HG03354 (cell line): ENCODE measurements at regions not wholly inside any gene's neighbourhood (a gene's known extent, or its start where the extent isn't known, plus 50 kb on each side); places are given as distances from the start of the nearest gene placed in this dataset.

Source experiments
- ATAC-seq: cut with Tn5 transposase; IDR thresholded peaks from one replicate; pipeline ENCODE4 v1.9.1; 2021; ENCODE audit warnings: mild to moderate bottlenecking; ENCODE audit not compliant: unreplicated experiment, poor library complexity, severe bottlenecking

DNA sequence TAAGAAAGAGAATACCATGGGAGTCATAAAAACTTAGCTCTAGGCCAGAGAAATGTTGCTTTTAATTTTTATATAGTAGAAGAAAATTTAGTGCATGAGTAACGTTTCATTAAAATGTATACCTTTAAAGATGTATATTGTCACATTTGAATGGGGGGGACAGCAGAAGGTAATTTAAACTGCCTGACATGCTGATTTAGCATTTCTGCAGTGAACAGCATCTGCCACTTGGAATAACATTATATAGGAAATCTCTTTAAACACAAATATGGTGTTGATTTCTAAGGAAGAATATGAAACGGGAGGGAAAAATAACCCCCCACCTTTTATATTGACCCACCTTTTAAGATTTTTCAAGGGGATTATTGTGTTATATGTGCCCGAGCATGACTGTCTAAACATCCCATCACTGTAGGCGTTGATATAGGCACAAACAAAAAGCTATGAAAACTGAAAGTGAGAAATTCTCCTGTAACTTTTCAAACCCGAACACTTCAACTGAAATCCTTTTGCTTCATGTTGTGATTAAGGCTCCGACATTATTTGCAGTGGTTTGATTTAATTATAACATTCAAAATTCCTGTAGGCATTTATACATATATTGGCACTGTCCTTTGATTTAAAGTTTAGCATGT is 244.7 kb upstream of the CELF2 start:
- no peak for ATAC-seq

DNA sequence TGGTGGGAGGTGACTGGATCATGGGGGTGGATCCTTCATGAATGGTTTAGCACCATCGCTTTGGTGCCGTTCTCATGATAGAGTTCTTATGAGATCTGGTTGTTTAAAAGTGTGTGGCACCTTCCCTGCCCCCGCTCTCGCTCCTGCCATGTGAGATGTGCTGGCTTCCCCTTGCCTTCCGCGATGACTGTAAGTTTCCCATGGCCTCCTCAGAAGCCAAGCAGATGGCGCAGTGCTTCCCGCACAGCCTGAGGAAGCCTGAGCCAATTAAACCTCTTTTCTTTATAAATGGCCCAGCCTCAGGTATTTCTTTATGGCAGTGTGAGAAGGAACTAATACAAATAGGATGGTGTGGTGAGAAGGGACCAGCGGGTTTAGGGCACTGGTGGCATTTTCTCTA is 243.3 kb upstream of the CELF2 start:
- no peak for ATAC-seq

DNA sequence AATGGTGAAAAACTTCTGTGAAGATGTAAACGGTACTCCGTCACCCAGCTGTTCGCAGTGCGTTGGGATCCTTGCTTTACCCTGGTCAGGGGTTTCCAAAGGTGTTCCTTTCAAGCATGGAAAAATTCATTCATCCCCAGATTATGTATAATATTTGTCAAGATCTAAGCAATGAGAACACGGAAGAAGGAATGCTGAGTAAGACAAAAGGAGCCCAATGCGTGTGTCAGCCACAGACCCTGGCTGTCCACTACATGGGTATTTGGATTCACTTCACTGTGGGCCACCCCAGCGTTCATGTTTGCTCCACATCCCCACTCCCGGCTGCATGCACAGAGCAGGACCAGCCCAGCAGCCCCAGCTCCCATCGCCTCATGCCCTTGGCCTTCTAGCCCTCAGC is 241.3 kb upstream of the CELF2 start:
- ATAC-seq: no peak

DNA sequence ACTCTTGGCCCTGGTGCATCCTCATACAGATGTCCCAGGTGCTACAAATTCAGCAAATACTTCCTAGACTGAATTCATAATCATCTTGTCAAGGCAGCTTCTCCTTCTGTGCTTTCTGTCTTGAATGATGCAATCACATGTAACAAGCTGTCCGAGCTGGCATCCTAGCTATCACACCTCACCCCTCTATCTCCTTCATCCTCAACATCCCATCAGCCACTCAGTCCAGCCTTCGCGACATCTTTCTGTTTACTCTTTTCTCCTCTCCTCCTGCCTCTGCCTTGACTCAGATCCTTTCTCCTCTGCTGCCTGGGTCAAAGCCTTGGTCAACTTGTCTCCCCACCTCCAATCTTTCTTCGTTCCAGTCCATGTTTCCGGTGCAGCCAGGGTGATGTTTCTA is 240.4 kb upstream of the CELF2 start:
- no peak for ATAC-seq

DNA sequence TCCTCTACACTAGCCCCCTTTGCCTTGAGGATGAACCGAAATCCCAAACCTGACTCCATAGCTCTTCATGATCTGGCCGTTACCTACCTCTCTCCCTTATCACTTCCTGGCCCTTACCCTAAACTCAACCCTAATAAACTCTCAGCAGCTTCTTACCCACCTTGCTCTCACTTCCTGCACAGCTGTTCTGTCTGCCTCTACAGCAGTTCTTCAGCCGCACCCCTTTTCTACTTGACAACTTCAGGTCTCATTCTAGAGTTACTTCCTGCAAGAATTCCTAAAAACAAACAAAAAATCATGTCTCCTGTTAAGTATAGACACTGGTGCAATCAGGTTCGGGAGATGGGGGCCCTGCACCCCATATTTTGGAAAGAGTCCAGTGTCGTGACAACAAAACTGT is 239.9 kb upstream of the CELF2 start:
- ATAC-seq: no peak

DNA sequence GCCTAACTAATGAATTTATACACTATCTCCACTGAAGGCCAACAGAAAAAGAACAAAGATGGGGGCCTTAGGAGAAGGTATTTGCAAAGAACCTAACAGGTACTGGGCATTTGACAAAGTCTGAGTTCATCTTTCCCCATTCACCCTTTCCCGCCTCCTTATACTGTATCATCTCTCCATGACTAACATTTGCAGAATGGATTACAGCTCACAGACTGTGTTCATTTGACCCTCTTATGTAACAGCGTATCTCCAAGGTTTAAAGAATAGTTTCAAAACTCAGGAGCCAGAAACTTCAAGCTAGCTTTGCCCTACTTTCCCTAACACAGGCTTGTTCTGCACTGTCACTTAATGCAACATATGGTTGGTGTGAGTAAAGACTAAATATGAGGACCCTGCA is 238.7 kb upstream of the CELF2 start:
- ATAC-seq: no peak

DNA sequence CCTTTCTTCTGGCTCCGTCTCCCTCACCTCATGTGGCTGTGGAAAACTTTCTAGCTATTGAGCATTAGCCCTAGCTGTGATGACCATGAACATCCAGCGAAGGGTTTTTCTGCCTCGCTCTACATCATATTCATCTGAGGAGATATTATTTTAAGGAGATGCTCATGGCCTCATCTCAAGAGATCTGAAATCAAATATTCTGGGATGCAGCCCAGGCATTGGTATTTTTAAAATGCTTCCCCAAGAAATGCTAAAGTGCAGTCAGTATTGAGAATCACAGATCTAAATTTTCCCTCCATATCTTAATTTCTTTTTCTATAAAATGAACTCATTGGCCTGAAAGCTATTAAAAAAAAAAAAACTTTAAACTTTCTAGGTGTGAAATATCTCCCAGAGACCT is 238.2 kb upstream of the CELF2 start:
- ATAC-seq: no peak

DNA sequence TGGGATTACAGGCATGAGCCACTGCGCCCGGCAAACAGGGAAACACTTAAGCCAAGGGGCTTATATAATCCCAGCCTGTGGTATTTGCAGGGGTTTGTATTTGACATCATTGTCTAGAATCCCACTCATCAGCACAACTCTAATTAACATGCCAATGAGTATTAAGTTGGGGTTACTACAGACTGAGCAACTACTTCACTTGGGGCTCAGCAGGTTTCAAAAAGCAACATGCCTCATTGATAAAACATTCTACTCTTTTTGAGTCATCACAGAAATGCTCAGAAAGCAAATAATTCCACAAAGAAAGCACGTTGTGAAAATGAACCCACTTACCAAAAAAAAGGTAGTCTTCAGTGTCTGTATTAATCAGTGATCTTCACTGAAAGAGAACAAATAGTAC is 236.9 kb upstream of the CELF2 start:
- ATAC-seq: no peak

DNA sequence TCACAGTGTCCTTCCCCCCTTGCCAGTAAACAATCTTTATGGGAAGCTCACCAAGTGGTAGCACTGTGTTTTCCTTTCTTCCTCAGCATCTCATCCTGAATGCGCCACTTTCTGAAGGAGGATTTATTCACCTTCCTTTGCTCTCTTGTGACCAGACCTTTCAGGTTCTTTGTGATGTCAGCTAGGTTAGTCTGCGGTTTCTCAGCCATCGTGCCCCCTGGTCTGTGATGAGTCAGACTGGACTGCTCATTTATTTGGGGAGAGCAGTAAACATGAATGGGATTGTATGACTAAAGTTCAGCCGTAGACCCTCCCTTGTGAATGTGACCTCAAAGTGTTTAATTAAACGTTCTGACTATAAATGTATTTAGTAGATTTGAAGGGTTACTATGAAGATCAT is 235.1 kb upstream of the CELF2 start:
- no peak for ATAC-seq

DNA sequence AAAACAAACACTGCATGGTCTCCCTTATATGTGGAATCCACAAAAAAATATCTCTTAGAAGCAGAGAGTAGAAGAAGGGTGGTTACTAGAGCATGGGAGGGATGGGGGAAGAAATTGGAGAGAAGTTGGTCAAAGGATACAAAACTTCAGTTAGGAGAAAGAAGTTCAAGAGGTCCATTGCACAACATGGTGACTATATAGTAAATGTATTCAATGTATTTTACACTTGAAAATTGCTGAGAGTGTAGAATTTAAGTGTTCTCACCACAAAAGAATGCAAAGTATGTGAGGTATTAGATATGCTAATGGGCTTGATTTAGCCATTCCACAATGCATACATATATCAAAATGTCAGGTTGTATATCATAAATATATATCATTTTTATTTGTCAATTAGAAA is 232.0 kb upstream of the CELF2 start:
- no peak for ATAC-seq

DNA sequence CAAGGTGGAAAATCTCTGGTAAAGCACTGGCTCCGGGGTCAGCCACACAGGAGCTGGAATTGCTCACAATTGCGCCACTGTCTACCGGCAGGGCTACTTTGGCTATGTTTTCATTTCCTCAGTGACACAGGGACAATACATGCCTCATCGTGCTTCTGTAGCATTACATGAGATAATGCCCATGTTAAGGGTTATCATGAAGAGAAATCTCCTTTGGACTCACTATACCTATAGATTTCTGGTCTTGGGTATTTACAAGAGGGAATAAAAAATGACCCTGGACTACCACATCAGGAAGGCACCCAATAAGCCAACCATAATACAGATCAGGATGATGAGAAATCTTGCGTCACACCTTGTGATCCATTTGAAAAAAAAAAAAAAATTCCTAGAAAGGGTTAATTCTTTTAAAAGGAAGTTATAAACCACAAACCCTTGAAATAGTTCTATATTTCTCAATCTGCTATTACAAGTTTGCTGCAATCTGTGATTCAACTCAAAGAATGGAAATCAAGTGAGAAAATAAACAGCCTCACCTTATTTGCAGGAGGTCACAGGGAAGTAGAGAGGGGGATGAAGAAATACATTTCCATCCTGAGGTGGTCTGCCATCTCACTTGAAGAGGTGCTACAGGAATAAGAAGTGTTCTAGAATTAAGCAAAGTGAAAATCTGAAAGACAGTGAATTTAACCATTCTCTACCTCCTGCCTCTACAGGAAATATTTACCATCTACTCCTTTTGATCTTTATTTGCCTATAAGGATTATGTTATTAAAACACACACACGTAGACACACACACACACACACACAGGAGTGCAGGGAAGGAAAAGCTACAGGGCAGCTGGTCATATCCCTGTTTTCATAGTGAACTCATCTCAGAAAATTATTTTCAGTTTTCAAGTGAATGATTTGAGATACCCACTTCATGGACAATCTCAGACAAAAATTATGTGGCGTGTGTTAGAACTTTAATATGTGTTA is 231.3 kb upstream of the CELF2 start:
- ATAC-seq: no peak

DNA sequence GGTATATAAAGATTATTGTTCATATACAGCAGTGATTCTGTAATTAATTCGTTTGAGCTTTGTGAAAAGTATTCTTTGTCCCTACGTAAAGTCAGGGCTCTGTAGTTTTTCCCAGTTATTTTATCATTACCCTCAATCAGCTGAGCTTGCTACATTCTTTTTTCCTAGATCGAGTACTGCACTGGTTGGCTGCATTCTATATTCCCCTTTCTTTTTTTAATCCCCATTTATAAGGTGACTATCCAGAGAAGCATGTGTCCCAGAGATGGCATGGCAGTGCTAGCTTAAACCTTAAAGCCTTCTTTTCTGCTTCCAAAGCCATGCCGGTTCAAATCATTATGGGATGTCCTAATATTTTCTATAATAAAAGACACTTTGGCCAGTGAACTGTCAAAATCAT is 230.1 kb upstream of the CELF2 start:
- ATAC-seq: no peak

DNA sequence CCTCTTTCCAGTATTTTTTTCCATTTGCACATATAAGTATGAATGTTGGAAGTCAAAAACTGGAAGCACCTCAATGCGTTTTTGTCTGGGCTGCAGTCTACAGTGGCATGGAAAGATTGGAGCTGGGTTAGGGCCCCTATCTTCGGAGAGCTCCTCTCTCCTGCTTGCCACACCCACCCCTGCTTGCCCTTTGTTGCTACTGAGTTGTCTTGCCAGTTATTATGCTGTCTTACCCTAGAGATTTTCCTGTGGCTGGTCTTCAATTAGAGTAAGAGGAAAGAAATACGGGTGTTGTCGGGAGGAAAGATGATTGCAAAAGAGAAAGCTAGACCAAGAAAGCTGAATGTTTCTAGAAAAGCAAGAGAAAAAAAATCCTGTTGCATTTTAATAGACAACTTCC is 228.9 kb upstream of the CELF2 start:
- ATAC-seq: no peak

DNA sequence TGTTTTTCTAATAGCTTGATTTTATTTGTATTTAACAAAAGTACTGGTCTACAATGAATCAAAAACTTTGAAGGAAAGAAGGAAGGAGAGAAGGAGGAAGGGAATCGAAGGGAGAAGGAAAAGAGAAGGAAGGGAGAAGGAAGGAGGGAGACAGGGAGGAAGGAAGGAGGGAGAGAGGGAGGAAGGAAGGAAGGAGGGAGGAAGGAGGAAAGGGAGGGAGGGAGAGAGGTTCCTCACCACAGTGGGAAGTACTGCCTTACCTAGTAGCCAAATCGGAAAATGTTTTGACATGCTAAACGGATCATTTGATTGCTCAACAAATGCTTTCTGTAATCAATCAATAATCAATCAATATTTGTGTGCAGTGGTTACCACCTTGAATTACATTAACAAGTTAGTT is 225.8 kb upstream of the CELF2 start:
- ATAC-seq: no peak

DNA sequence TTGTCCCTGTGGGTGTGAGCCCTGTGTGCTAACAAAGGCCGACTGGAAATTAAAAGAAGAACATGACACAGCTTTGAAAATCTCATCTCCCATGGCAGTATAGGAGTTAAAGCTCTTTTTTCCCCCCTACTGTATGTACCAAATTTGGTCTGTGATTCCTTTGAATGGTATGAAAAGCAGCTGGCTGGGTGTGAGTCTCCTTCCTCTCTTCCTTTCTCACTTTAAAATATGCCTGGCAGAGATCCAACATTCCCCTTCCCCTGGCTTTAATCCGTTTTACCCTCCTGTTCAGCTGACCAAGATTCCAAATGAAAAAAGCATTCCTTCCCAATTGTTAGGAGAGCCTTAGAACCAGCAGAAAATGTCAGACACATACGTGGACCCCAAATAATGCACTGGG is 225.0 kb upstream of the CELF2 start:
- ATAC-seq: no peak

DNA sequence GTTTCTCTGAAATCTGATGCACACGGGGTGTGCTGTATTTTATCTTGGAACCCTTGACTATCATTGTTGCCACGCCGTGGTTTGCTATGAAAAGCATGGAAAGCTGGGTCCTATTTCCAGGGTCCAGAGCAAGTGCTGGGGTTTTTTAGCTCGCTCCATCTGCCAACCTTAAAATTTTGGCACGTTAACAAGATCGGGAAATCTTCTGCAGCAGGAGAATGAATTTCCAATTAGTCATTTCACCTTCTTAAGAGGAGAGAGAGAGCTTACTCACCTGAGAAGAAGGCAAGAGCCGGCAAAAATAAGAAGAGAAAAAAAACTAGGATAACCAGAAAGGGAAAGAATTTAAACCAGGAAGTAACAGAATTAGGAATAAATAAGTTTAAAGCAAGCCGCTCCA is 223.6 kb upstream of the CELF2 start:
- no peak for ATAC-seq

DNA sequence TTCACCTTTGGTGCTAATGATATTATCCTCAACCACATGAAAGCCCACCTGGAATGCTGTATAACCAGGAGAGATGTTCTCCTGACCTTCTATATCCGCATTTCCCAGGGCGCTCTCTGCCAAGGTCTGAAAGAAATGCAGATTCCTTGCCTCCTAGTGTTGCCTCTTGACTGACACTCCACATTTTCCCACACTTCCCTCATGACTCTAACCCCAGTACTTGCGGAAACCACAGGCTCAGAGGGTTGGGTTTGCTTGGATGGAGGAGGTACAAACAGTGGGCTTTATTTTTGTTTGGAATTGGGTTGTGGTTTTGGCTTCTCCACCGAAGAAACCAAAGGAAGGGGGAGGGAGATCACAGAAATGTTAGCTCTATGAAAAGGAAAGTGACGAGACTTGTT is 222.9 kb upstream of the CELF2 start:
- ATAC-seq: no peak

DNA sequence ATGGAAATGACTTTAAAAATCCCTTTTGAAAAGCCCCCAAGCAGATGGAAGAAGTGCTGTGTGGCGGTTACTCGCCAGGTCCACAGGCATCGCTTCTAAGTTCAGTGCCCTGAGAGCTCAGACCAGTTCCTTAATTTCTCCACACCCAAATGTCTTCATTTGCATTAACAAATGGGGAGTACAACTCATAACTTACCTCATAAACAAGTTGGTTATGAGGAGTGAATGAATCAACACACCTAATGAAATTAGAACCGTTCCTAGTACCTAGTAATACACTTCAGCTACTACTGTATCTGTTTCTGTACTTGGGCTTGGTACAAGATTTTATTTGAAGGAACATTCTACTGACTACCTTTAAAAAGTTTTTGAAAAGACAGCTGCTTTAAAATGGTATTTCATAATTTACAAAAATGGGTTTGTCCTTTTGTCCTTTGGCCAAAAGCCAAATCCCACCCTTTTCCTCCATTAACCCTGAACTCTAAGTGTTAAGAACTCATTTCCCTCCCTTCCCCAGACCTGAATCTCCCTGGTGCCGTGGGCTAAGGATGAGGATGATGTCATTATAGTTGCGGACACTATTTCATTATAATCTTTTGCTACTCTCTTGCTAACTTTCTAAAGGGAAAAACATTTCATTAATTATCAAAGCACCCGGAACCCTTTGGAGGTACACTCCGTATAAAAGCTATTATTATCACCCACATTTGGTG is 221.5 kb upstream of the CELF2 start:
- ATAC-seq: no peak

DNA sequence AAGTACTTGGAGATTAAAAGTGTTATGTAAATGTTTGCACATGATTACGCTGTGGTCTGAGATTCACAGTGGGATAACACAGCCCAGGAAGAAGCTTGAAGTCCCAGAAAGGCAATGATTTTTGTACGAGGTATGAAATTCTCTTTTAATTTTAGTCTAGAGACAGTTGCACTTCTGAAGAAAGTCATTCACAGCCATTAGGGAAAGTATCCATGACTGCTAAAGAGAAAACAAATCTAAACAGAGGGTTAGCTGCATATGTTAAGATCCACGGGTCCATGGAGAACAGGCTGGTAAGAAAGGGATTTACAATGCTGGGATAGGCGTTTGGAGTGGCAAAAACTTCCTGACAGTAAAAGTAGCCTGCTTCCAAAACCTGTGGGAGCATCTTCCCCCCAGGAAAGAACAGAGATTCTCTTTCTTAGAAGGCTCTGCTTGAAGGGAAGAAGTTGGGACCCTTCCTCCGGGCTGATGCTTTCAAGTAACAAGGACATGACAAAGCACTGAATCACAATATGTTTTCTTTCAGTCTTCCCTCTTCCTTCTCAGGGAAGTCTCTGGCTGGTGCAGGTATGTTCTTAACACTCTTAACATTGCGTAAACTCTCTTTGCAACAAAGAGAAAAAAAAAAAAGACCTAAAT is 220.8 kb upstream of the CELF2 start:
- ATAC-seq: no peak

DNA sequence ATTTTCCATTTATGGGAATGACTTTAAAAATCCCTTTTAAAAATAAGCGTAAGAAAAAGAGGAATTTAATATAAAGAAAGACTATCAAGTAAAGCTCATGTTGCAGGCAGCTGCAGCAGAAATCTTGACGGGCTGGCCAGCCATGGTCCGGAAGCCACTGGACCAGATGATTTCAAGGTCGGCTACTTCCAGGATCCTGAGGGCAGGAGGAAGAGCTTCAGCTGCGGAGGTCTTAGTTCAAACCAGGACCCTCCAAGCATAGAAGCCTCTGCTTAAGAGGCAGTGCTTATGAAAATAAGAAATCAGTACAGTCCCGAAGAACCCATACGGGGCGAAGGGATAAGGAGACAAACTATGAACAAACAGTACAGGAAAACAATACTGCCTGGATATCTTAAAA is 220.2 kb upstream of the CELF2 start:
- ATAC-seq: no peak
